K562 (cell line): ENCODE measurements at regions not wholly inside any gene's neighbourhood (a gene's known extent, or its start where the extent isn't known, plus 50 kb on each side); places are given as distances from the start of the nearest gene placed in this dataset.

ENCODE experiments used
- ATAC-seq: fragments of 200-7000 bp; cut with Tn5 transposase; 3 replicates; pipeline ENCODE4 v1.9.1; 2020; ENCODE audit warnings: moderate library complexity
- BruUV-seq: library from RNA; stranded (reverse); fragments of 400-500 nt; replicated peaks from 2 replicates; lab custom pipeline; 2021; lab: Mats Ljungman, UMichigan
- CTCF ChIA-PET: fragments of 300-600 bp; formaldehyde crosslinking; extraction: SDS; loops from one replicate; lab custom pipeline; 2021; ENCODE audit warnings: low intra/inter-chr PET ratio; lab: Yijun Ruan, JAX
- POLR2A ChIA-PET: fragments of 300-600, 350-650 bp; sonication (Branson Sonifier 250); formaldehyde crosslinking; extraction: SDS; loops from one replicate; lab custom pipeline; 2021; ENCODE audit warnings: antibody characterized with exemption, inconsistent platforms; lab: Yijun Ruan, JAX
- DNase-seq, 4 experiments: peaks; one replicate each; pipeline versions ENCODE4 v3.0.0 to v3.0.0-alpha.2; 2011 to 2018; ENCODE audit warnings: low spot score in 3 of 4, mixed read lengths in 3 of 4; ENCODE audit errors: extremely low read depth in 1 of 4
- FAIRE-seq: peaks from 2 replicates; lab custom pipeline; 2011; peaks lifted over from hg19 to GRCh38; lab: Jason Lieb, UNC
- H2AFZ ChIP-seq: 2 replicates; pipeline ENCODE4 v1.6.0; 2011; ENCODE audit warnings: low read depth, low read length, control low read depth, inconsistent platforms
- H3K27ac ChIP-seq: fragments of 200-600 bp; 3 replicates; pipeline ENCODE4 v1.8.0; 2011; ENCODE audit warnings: low read depth, mild to moderate bottlenecking, control low read depth, inconsistent platforms, low read length, moderate library complexity, mixed read lengths; ENCODE audit errors: extremely low read depth
- H3K27me3 ChIP-seq, 2 experiments: fragments of 300-600 bp in 1 of 2; 2 replicates in 1 of 2; 3 replicates in 1 of 2; pipeline versions ENCODE4 v1.6.0 to v1.8.0; 2011; ENCODE audit warnings: inconsistent platforms in 2 of 2, low read length in 2 of 2, mild to moderate bottlenecking in 1 of 2, mixed read lengths in 1 of 2, moderate library complexity in 1 of 2; ENCODE audit not compliant: control insufficient read depth in 2 of 2, insufficient read depth in 2 of 2
- H3K36me3 ChIP-seq: fragments of 300-600 bp; 3 replicates; pipeline ENCODE4 v1.8.0; 2011; ENCODE audit warnings: mild to moderate bottlenecking, low read length, inconsistent platforms; ENCODE audit not compliant: control insufficient read depth, insufficient read depth
- H3K4me1 ChIP-seq, 2 experiments: fragments of 200-600 bp in 1 of 2; replicated peaks in 1 of 2; 2 replicates in 1 of 2; 3 replicates in 1 of 2; pipeline versions ENCODE4 v1.5.1 to v1.8.0; 2011; ENCODE audit warnings: inconsistent platforms in 2 of 2, low read length in 2 of 2, mild to moderate bottlenecking in 1 of 2, mixed read lengths in 1 of 2, moderate library complexity in 1 of 2; ENCODE audit not compliant: control insufficient read depth in 2 of 2, insufficient read depth in 2 of 2
- H3K4me2 ChIP-seq: 2 replicates; pipeline ENCODE4 v1.6.1; 2011; ENCODE audit warnings: low read length, control low read depth, inconsistent platforms, mixed read lengths; ENCODE audit not compliant: insufficient read depth
- H3K4me3 ChIP-seq: fragments of 200-600 bp; sonication (generic), shearing (Covaris generic); 2 replicates; pipeline ENCODE4 v1.5.1; 2016; ENCODE audit warnings: control low read depth, inconsistent platforms
- H3K79me2 ChIP-seq: fragments of 200-600 bp; 3 replicates; pipeline ENCODE4 v1.8.0; 2011; ENCODE audit warnings: low read length, inconsistent platforms; ENCODE audit not compliant: control insufficient read depth, insufficient read depth
- H3K9ac ChIP-seq, 2 experiments: 2 replicates each; pipeline versions ENCODE4 v1.6.0 to v1.6.1; 2011; ENCODE audit warnings: low read depth in 2 of 2, low read length in 2 of 2, control low read depth in 1 of 2, inconsistent platforms in 1 of 2, mild to moderate bottlenecking in 1 of 2, mixed read lengths in 1 of 2; ENCODE audit not compliant: insufficient read depth in 1 of 2
- H3K9me1 ChIP-seq: one replicate; pipeline ENCODE4 v1.6.0; 2011; ENCODE audit warnings: inconsistent platforms, mild to moderate bottlenecking, low read length, moderate library complexity; ENCODE audit not compliant: control insufficient read depth, insufficient read depth
- H3K9me3 ChIP-seq: replicated peaks from 2 replicates; pipeline ENCODE4 v1.5.1; 2011; ENCODE audit warnings: low read depth, low read length, inconsistent platforms; ENCODE audit not compliant: control insufficient read depth, insufficient read depth
- H4K20me1 ChIP-seq: replicated peaks from 2 replicates; pipeline ENCODE4 v1.6.1; 2011; ENCODE audit warnings: low read length, inconsistent platforms, mixed read lengths; ENCODE audit not compliant: control insufficient read depth, insufficient read depth
- BRCA1 ChIP-seq, 2 experiments: fragments of 450-650 bp in 1 of 2; sonication (generic) in 1 of 2; formaldehyde crosslinking in 1 of 2; IDR thresholded peaks; 2 replicates each; pipeline versions ENCODE4 v1.5.0 to v1.6.1; 2017 to 2020; ENCODE audit warnings: mild to moderate bottlenecking in 1 of 2, missing genetic modification reagents in 1 of 2
- CREBBP ChIP-seq: IDR thresholded peaks from one replicate; pipeline ENCODE4 v1.6.1; 2012; ENCODE audit warnings: low read depth, mild to moderate bottlenecking, control low read depth, inconsistent platforms, low read length
- GTF2A2 ChIP-seq: IDR thresholded peaks from 2 replicates; pipeline ENCODE4 v1.6.1; 2016; ENCODE audit warnings: mild to moderate bottlenecking, missing genetic modification characterization, missing compliant biosample characterization
- HMG20B ChIP-seq: fragments of 250-450 bp; sonication (Bioruptor Pico); IDR thresholded peaks from 2 replicates; pipeline ENCODE4 v1.5.0; 2021; ENCODE audit warnings: mild to moderate bottlenecking
- KAT2B ChIP-seq: IDR thresholded peaks from one replicate; pipeline ENCODE4 v1.6.1; 2012; ENCODE audit warnings: low read depth, mild to moderate bottlenecking, control low read depth, inconsistent platforms, low read length, moderate library complexity
- KDM5B ChIP-seq: fragments of 200-600 bp; sonication (generic); IDR thresholded peaks from 2 replicates; pipeline ENCODE4 v1.6.1; 2012; ENCODE audit warnings: low read depth, mild to moderate bottlenecking, moderate library complexity, low read length, control low read depth, inconsistent platforms; ENCODE audit not compliant: insufficient replicate concordance
- MEF2A ChIP-seq: IDR thresholded peaks from 2 replicates; pipeline ENCODE4 v1.6.1; 2011; ENCODE audit warnings: low read depth, mild to moderate bottlenecking, low read length, moderate library complexity; ENCODE audit not compliant: control insufficient read depth
- ZBTB26 ChIP-seq: fragments of 450-650 bp; formaldehyde crosslinking; IDR thresholded peaks from 2 replicates; pipeline ENCODE4 v1.4.0; 2022; ENCODE audit warnings: missing genetic modification characterization
- ZNF146 ChIP-seq: IDR thresholded peaks from one replicate; pipeline ENCODE4 v1.6.1; 2018; ENCODE audit warnings: missing compliant biosample characterization; ENCODE audit not compliant: unreplicated experiment
- ZNF695 ChIP-seq: fragments of 450-650 bp; formaldehyde crosslinking; IDR thresholded peaks from 2 replicates; pipeline ENCODE4 v1.4.0; 2020; ENCODE audit warnings: mild to moderate bottlenecking, moderate library complexity
- WGBS: fragments of 100-300 bp; shearing (Covaris generic); methylation state at CpG from one replicate; pipeline ENCODE4 v1.1.6; 2016; ENCODE audit warnings: low coverage, mixed read lengths; ENCODE audit not compliant: insufficient coverage; ENCODE audit errors: missing lambda C conversion rate; 5-methylcytosine and 5-hydroxymethylcytosine counted together
- in situ Hi-C: fragments of 300-500 bp; cut with MboI; formaldehyde crosslinking; loops from 4 replicates; pipeline ENCODE4 v1.15.0; 2018; ENCODE audit warnings: inconsistent platforms, mixed read lengths
- intact Hi-C: fragments of 100-400 bp; cut with micrococcal nuclease; formaldehyde crosslinking; loops from 2 replicates; pipeline ENCODE4 v1.14.2; 2022
- TF ChIP-seq, protein P1 (sequence below): sonication (generic); formaldehyde crosslinking; IDR thresholded peaks from 2 replicates; pipeline ENCODE4 v1.4.0; 2020; ENCODE audit warnings: mild to moderate bottlenecking, missing genetic modification reagents
- TF ChIP-seq, protein P2 (sequence below): sonication (generic); formaldehyde crosslinking; IDR thresholded peaks from 2 replicates; pipeline ENCODE4 v1.5.0; 2020; ENCODE audit warnings: missing genetic modification reagents
- TF ChIP-seq, protein P3 (sequence below): sonication (generic); formaldehyde crosslinking; IDR thresholded peaks from 2 replicates; pipeline ENCODE4 v1.8.1; 2023; ENCODE audit warnings: missing genetic modification reagents, mild to moderate bottlenecking, borderline replicate concordance

DNA sequence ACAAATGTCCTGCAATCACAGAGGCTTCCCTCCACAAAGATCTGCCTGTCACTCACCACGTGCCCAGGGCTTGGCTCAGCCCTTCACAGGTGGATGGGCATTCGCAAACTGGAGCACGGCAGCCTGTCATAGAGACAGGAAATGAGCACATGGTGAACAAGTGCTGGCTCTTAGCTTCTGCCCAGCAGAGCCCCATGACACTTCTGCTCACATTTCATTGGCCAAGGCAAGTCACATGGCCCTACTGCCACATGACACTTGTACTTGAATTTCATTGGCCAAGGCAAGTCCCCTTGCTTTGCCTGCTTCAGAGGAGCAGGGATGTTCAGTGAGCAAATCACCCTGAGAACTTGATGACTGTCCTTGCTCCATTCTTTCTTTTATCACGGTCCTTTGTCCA lies 110.8 kb upstream of the PPP2R2D start:
- CTCF ChIA-PET, result no interaction called here
- TF ChIP-seq KAT2B, result no peak
- TF ChIP-seq GTF2A2 (tag), result no peak
- no peak for TF ChIP-seq ZBTB26 (CRISPR knock-in tag)
- TF ChIP-seq CREBBP, result no peak
- TF ChIP-seq HMG20B (CRISPR knock-in tag), result no peak
- TF ChIP-seq, protein P1, sequence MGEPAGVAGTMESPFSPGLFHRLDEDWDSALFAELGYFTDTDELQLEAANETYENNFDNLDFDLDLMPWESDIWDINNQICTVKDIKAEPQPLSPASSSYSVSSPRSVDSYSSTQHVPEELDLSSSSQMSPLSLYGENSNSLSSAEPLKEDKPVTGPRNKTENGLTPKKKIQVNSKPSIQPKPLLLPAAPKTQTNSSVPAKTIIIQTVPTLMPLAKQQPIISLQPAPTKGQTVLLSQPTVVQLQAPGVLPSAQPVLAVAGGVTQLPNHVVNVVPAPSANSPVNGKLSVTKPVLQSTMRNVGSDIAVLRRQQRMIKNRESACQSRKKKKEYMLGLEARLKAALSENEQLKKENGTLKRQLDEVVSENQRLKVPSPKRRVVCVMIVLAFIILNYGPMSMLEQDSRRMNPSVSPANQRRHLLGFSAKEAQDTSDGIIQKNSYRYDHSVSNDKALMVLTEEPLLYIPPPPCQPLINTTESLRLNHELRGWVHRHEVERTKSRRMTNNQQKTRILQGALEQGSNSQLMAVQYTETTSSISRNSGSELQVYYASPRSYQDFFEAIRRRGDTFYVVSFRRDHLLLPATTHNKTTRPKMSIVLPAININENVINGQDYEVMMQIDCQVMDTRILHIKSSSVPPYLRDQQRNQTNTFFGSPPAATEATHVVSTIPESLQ (CRISPR knock-in tag), result no peak
- TF ChIP-seq ZNF695 (CRISPR knock-in tag), result no peak
- TF ChIP-seq, protein P2, sequence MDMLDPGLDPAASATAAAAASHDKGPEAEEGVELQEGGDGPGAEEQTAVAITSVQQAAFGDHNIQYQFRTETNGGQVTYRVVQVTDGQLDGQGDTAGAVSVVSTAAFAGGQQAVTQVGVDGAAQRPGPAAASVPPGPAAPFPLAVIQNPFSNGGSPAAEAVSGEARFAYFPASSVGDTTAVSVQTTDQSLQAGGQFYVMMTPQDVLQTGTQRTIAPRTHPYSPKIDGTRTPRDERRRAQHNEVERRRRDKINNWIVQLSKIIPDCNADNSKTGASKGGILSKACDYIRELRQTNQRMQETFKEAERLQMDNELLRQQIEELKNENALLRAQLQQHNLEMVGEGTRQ, result peak; percentile 88
- no peak for TF ChIP-seq MEF2A
- TF ChIP-seq ZNF146, result no peak
- TF ChIP-seq, protein P3, sequence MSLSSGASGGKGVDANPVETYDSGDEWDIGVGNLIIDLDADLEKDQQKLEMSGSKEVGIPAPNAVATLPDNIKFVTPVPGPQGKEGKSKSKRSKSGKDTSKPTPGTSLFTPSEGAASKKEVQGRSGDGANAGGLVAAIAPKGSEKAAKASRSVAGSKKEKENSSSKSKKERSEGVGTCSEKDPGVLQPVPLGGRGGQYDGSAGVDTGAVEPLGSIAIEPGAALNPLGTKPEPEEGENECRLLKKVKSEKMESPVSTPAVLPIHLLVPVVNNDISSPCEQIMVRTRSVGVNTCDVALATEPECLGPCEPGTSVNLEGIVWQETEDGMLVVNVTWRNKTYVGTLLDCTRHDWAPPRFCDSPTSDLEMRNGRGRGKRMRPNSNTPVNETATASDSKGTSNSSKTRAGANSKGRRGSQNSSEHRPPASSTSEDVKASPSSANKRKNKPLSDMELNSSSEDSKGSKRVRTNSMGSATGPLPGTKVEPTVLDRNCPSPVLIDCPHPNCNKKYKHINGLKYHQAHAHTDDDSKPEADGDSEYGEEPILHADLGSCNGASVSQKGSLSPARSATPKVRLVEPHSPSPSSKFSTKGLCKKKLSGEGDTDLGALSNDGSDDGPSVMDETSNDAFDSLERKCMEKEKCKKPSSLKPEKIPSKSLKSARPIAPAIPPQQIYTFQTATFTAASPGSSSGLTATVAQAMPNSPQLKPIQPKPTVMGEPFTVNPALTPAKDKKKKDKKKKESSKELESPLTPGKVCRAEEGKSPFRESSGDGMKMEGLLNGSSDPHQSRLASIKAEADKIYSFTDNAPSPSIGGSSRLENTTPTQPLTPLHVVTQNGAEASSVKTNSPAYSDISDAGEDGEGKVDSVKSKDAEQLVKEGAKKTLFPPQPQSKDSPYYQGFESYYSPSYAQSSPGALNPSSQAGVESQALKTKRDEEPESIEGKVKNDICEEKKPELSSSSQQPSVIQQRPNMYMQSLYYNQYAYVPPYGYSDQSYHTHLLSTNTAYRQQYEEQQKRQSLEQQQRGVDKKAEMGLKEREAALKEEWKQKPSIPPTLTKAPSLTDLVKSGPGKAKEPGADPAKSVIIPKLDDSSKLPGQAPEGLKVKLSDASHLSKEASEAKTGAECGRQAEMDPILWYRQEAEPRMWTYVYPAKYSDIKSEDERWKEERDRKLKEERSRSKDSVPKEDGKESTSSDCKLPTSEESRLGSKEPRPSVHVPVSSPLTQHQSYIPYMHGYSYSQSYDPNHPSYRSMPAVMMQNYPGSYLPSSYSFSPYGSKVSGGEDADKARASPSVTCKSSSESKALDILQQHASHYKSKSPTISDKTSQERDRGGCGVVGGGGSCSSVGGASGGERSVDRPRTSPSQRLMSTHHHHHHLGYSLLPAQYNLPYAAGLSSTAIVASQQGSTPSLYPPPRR (CRISPR knock-in tag), result no peak
- TF ChIP-seq BRCA1 (IDR thresholded peaks at IDR 0.05), result no peak
- TF ChIP-seq BRCA1 (CRISPR knock-in tag; IDR thresholded peaks at IDR 0.05), result no peak
- no peak for TF ChIP-seq KDM5B

More for the DNA sequence above, 110.8 kb upstream of the PPP2R2D start:
- no peak for FAIRE-seq
- POLR2A ChIA-PET, result interaction anchor here (0.6 kb wide), 1 partner anchor 11 kb away, joined by 3 read pairs; no protein-coding TSS in a partner anchor
- Histone ChIP-seq H3K9ac (no peak overlapping the region), H3K27me3 (no peaks in the 10 kb centered on the region), H3K4me3 (no peak overlapping the region), H3K4me2 (no peak overlapping the region), H3K36me3 (no peaks in the 10 kb centered on the region), H3K27ac (no peak overlapping the region), H4K20me1 (no peaks in the 10 kb centered on the region), H2AFZ (peak overlapping the region; percentile 9; the same call in 1 of the 2 replicates), H3K9me3 (no peaks in the 10 kb centered on the region), H3K4me1 (no peaks in the 10 kb centered on the region), H3K9me1 (no peaks in the 10 kb centered on the region), H3K79me2 (no peaks in the 10 kb centered on the region)
- in situ Hi-C loops (no loop called here), intact Hi-C loops (no loop called here)
- peak; percentile 12 to 33 (median 18) for DNase-seq
- no peak for ATAC-seq
- no TSS peak for BruUV-seq
- 0% methylated on average over 4 of the region's 4 CpGs for WGBS
